SU-DHL-6 (cell line): ENCODE measurements at regions not wholly inside any gene's neighbourhood (a gene's known extent, or its start where the extent isn't known, plus 50 kb on each side); places are given as distances from the start of the nearest gene placed in this dataset.

ENCODE experiments used
- H2AFZ ChIP-seq: fragments of 200-600 bp; sonication (generic); 2 replicates; pipeline ENCODE4 v1.6.1; 2014; ENCODE audit warnings: low read depth, mild to moderate bottlenecking, moderate library complexity, mixed read lengths, antibody characterized with exemption, low read length; ENCODE audit not compliant: severe bottlenecking
- H3F3A ChIP-seq: fragments of 200-600 bp; shearing (Covaris generic); 2 replicates; pipeline ENCODE4 v1.6.0; 2016; ENCODE audit warnings: antibody characterized with exemption, mild to moderate bottlenecking; ENCODE audit not compliant: insufficient read depth
- H3K27ac ChIP-seq: fragments of 200-600 bp; sonication (generic); 2 replicates; pipeline ENCODE4 v1.5.1; 2016; ENCODE audit warnings: low read depth, mild to moderate bottlenecking, low read length, moderate library complexity, mixed read lengths
- H3K27me3 ChIP-seq: fragments of 200-600 bp; sonication (generic), shearing (Covaris generic); 2 replicates; pipeline ENCODE4 v1.6.0; 2014; ENCODE audit warnings: mild to moderate bottlenecking, low read length
- H3K36me3 ChIP-seq: fragments of 200-600 bp; sonication (generic); 2 replicates; pipeline ENCODE4 v1.6.1; 2014; ENCODE audit warnings: mild to moderate bottlenecking, low read length, mixed read lengths
- H3K4me2 ChIP-seq: fragments of 300-600, 200-600 bp; shearing (Covaris generic), sonication (generic); 2 replicates; pipeline ENCODE4 v1.6.0; 2014; ENCODE audit warnings: low read length, low read depth, mild to moderate bottlenecking; ENCODE audit not compliant: poor library complexity, severe bottlenecking
- H3K4me3 ChIP-seq: fragments of 200-600 bp; sonication (generic); 2 replicates; pipeline ENCODE4 v1.5.1; 2014; ENCODE audit warnings: antibody characterized with exemption, low read length, mild to moderate bottlenecking, mixed read lengths; ENCODE audit not compliant: insufficient read depth, poor library complexity, severe bottlenecking
- H3K79me2 ChIP-seq: fragments of 200-600 bp; sonication (generic); 2 replicates; pipeline ENCODE4 v1.6.1; 2014; ENCODE audit warnings: mild to moderate bottlenecking, low read length, moderate library complexity; ENCODE audit not compliant: insufficient read depth
- H3K9ac ChIP-seq: fragments of 200-600 bp; sonication (generic); 2 replicates; pipeline ENCODE4 v1.7.0; 2014; ENCODE audit warnings: mild to moderate bottlenecking, low read length
- H3K9me2 ChIP-seq: fragments of 200-600 bp; sonication (generic); replicated peaks from 2 replicates; pipeline ENCODE4 v1.6.1; 2014; ENCODE audit warnings: low read length; ENCODE audit not compliant: insufficient read depth
- H3K9me3 ChIP-seq: fragments of 200-600 bp; sonication (generic); 2 replicates; pipeline ENCODE4 v1.6.1; 2014; ENCODE audit warnings: low read length, mixed read lengths; ENCODE audit not compliant: insufficient read depth
- H4K20me1 ChIP-seq: fragments of 200-600 bp; sonication (generic); 2 replicates; pipeline ENCODE4 v1.6.1; 2014; ENCODE audit warnings: low read depth, mild to moderate bottlenecking, antibody characterized with exemption, low read length, moderate library complexity, mixed read lengths
- CTCF ChIP-seq: fragments of 200-600 bp; sonication (generic); IDR thresholded peaks from one replicate; pipeline ENCODE4 v1.5.1; 2017; ENCODE audit warnings: antibody characterized with exemption, mild to moderate bottlenecking, low read length, moderate library complexity; ENCODE audit not compliant: insufficient read depth, poor library complexity, severe bottlenecking
- EZH2phosphoT487 ChIP-seq: fragments of 200-600 bp; sonication (generic), shearing (Covaris generic); conservative IDR thresholded peaks from 2 replicates; pipeline ENCODE4 v1.6.1; 2018; ENCODE audit warnings: mild to moderate bottlenecking, antibody characterized with exemption, low read length, moderate library complexity, mixed read lengths

- TF ChIP-seq CTCF (no peak), EZH2phosphoT487 (no peak)
- Histone ChIP-seq H3K4me2 (no peak overlapping the region), H2AFZ (no peak overlapping the region)
These were observed 80.8 kb upstream of the PLXNA4 start for GRCh38 chr7:132656846-132657776.

GRCh38 chr7:132656341-132656740 is 80.1 kb upstream of the PLXNA4 start:
- no peaks in the 10 kb centered on the region for H3K9me2 ChIP-seq
- no peak overlapping the region for H3K4me2 ChIP-seq
- no peak for TF ChIP-seq EZH2phosphoT487
- no peak for TF ChIP-seq CTCF
- H2AFZ ChIP-seq: no peak overlapping the region
- H3K9ac ChIP-seq: no peak overlapping the region
- H3K79me2 ChIP-seq: no peaks in the 10 kb centered on the region
- H3F3A ChIP-seq: 0 out of 2 replicates have a peak, but pooled peaks cover 5% of the 10 kb centered on the region
- no peak overlapping the region for H3K4me3 ChIP-seq
- H3K27ac ChIP-seq: no peak overlapping the region
- no peaks in the 10 kb centered on the region for H3K36me3 ChIP-seq
- H4K20me1 ChIP-seq: no peaks in the 10 kb centered on the region
- no peaks in the 10 kb centered on the region for H3K27me3 ChIP-seq
- no peaks in the 10 kb centered on the region for H3K9me3 ChIP-seq

More at GRCh38 chr7:132656846-132657776, 80.8 kb upstream of the PLXNA4 start:
- no peak overlapping the region for H3K9ac ChIP-seq
- H3K36me3 ChIP-seq: no peaks in the 10 kb centered on the region
- H3K9me3 ChIP-seq: no peaks in the 10 kb centered on the region
- no peaks in the 10 kb centered on the region for H3K79me2 ChIP-seq
- 0 out of 2 replicates have a peak, but pooled peaks cover 5% of the 10 kb centered on the region for H3F3A ChIP-seq
- H3K27me3 ChIP-seq: no peaks in the 10 kb centered on the region
- H3K27ac ChIP-seq: no peak overlapping the region
- no peaks in the 10 kb centered on the region for H3K9me2 ChIP-seq
- no peak overlapping the region for H3K4me3 ChIP-seq
- H4K20me1 ChIP-seq: no peaks in the 10 kb centered on the region

GRCh38 chr7:132655131-132655727 is 79.0 kb upstream of the PLXNA4 start:
- Histone ChIP-seq H3K36me3 (no peaks in the 10 kb centered on the region), H3K9me2 (no peaks in the 10 kb centered on the region), H3K79me2 (no peaks in the 10 kb centered on the region), H3F3A (0 out of 2 replicates have a peak, but pooled peaks cover 5% of the 10 kb centered on the region), H3K27me3 (no peaks in the 10 kb centered on the region), H3K27ac (no peak overlapping the region), H3K9ac (no peak overlapping the region), H3K9me3 (no peaks in the 10 kb centered on the region), H4K20me1 (no peaks in the 10 kb centered on the region), H3K4me2 (no peak overlapping the region), H3K4me3 (no peak overlapping the region), H2AFZ (no peak overlapping the region)
- TF ChIP-seq EZH2phosphoT487 (no peak), CTCF (no peak)
